BLaER1 treated with 17β-estradiol and CSF1 and Interleukin-3, amounts not matched to agents 10 nM and 100 nM (cell line): ENCODE measurements at regions not wholly inside any gene's neighbourhood (a gene's known extent, or its start where the extent isn't known, plus 50 kb on each side); places are given as distances from the start of the nearest gene placed in this dataset.
"Not testable (repeated sequence)": the region's sequence is repeated elsewhere in the genome, so short reads cannot be mapped to it uniquely, and the experiment has no call there.

ENCODE experiments used
- H3K27ac ChIP-seq, 11 experiments: shearing (Covaris generic); formaldehyde crosslinking; 2 replicates each; pipeline ENCODE4 v1.8.1; 2022
- H3K27me3 ChIP-seq, 11 experiments: shearing (Covaris generic); formaldehyde crosslinking; 2 replicates each; pipeline ENCODE4 v1.8.1; 2022
- H3K36me3 ChIP-seq, 11 experiments: shearing (Covaris generic); formaldehyde crosslinking; 2 replicates each; pipeline ENCODE4 v1.8.1; 2022
- H3K4me1 ChIP-seq, 10 experiments: shearing (Covaris generic); formaldehyde crosslinking; 2 replicates each; pipeline ENCODE4 v1.8.1; 2022
- H3K4me2 ChIP-seq, 11 experiments: shearing (Covaris generic); formaldehyde crosslinking; 2 replicates each; pipeline ENCODE4 v1.8.1; 2022
- H3K4me3 ChIP-seq, 10 experiments: shearing (Covaris generic); formaldehyde crosslinking; 2 replicates each; pipeline ENCODE4 v1.8.1; 2022
- H3K9ac ChIP-seq, 11 experiments: shearing (Covaris generic); formaldehyde crosslinking; 2 replicates each; pipeline ENCODE4 v1.8.1; 2022
- H3K9me3 ChIP-seq, 11 experiments: shearing (Covaris generic); formaldehyde crosslinking; replicated peaks in 1 of 11; 2 replicates each; pipeline ENCODE4 v1.8.1; 2022
- H4K20me1 ChIP-seq, 11 experiments: shearing (Covaris generic); formaldehyde crosslinking; 2 replicates each; pipeline ENCODE4 v1.8.1; 2022
- Cebpa-rat ChIP-seq, 11 experiments: shearing (Covaris generic); IDR thresholded peaks; 2 replicates each; pipeline ENCODE4 v1.8.1; 2022

GRCh38 chr17:14733376-14733775 lies 432.5 kb downstream of the HS3ST3B1 start:
- no peak overlapping the region for H3K9ac ChIP-seq
- no peak overlapping the region for H3K4me3 ChIP-seq
- no peak overlapping the region for H3K4me2 ChIP-seq
- peaks cover 0 to 4% (median 0%) of the 10 kb centered on the region in 10 experiments; a peak in 1 of 20 replicates for H3K4me1 ChIP-seq
- H3K27ac ChIP-seq: no peak overlapping the region
- peaks cover 0 to 7% (median 0%) of the 10 kb centered on the region in 11 experiments; a peak in 1 of 22 replicates for H3K9me3 ChIP-seq
- no peaks in the 10 kb centered on the region for H3K36me3 ChIP-seq
- H3K27me3 ChIP-seq: no peaks in the 10 kb centered on the region
- no peaks in the 10 kb centered on the region for H4K20me1 ChIP-seq
- no peak for TF ChIP-seq Cebpa-rat (IDR thresholded peaks at IDR 0.05)

DNA sequence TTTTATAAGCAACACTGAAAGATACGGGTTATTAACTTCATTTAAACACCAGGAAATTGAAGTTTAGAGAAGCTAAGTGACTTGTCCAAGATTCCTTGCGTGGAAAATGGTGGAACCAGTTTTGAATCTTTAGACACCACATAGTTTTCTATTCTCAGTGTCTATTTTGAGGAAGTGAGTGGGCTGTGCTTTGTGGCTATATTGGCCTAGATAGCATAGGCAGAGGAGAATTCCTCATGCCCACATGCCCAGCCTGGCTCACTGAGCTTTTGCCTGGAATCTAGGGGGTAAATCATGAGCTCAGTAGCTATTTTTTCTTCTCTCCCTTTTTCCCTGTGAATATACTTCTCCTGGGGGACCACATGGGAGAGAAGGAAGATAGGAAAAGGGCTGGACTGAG lies 431.3 kb downstream of the HS3ST3B1 start:
- TF ChIP-seq Cebpa-rat (IDR thresholded peaks at IDR 0.05): no peak
- Histone ChIP-seq H3K27me3 (no peaks in the 10 kb centered on the region), H3K9me3 (peaks cover 0 to 7% (median 0%) of the 10 kb centered on the region in 11 experiments; a peak in 1 of 22 replicates), H3K4me2 (no peak overlapping the region), H3K4me1 (peaks cover 0 to 4% (median 0%) of the 10 kb centered on the region in 10 experiments; a peak in 1 of 20 replicates), H3K9ac (no peak overlapping the region), H3K36me3 (no peaks in the 10 kb centered on the region), H3K27ac (no peak overlapping the region), H4K20me1 (no peaks in the 10 kb centered on the region), H3K4me3 (no peak overlapping the region)

GRCh38 chr17:14731591-14731990 lies 430.7 kb downstream of the HS3ST3B1 start:
- Histone ChIP-seq H3K4me3 (no peak overlapping the region), H3K36me3 (no peaks in the 10 kb centered on the region), H4K20me1 (no peaks in the 10 kb centered on the region), H3K9me3 (peaks cover 0 to 7% (median 0%) of the 10 kb centered on the region in 11 experiments; a peak in 1 of 22 replicates), H3K9ac (no peak overlapping the region), H3K27me3 (no peaks in the 10 kb centered on the region), H3K4me1 (peaks cover 0 to 4% (median 0%) of the 10 kb centered on the region in 10 experiments; a peak in 1 of 20 replicates), H3K4me2 (no peak overlapping the region), H3K27ac (no peak overlapping the region)
- TF ChIP-seq Cebpa-rat (IDR thresholded peaks at IDR 0.05): no peak

GRCh38 chr17:14730821-14731220 lies 429.9 kb downstream of the HS3ST3B1 start:
- TF ChIP-seq Cebpa-rat (IDR thresholded peaks at IDR 0.05): no peak

DNA sequence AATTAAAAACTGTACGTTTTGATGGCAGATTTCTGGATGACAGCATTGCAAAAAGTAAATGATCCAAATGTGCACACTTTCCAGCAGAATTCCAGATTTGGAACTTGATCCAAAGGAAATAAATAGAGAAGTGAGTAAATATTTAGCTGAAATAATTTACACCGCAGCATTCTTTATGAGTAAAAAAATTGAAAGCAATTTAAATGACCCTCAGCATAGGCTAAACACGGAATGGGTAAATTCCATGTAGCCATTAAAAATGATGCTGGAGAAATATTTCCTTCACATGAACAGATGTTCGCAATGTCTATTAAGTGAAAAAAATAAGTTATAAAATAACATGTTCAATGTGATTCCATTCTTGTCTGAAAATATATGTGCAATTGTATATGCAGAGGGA lies 424.8 kb downstream of the HS3ST3B1 start:
- H3K36me3 ChIP-seq: no peaks in the 10 kb centered on the region
- H3K9me3 ChIP-seq: peaks cover 7 to 17% (median 11%) of the 10 kb centered on the region in 11 experiments; a peak in 16 of 22 replicates
- no peaks in the 10 kb centered on the region for H3K4me1 ChIP-seq
- no peak overlapping the region for H3K4me2 ChIP-seq
- no peak for TF ChIP-seq Cebpa-rat (IDR thresholded peaks at IDR 0.05)
- no peaks in the 10 kb centered on the region for H3K27me3 ChIP-seq
- H3K27ac ChIP-seq: no peak overlapping the region
- no peaks in the 10 kb centered on the region for H4K20me1 ChIP-seq
- H3K9ac ChIP-seq: no peak overlapping the region
- no peak overlapping the region for H3K4me3 ChIP-seq

More at GRCh38 chr17:14730821-14731220, 429.9 kb downstream of the HS3ST3B1 start:
- H3K4me2 ChIP-seq: no peak overlapping the region
- H3K4me1 ChIP-seq: peaks cover 0 to 3% (median 0%) of the 10 kb centered on the region in 10 experiments; a peak in 1 of 20 replicates
- H3K9me3 ChIP-seq: peaks cover 0 to 7% (median 0%) of the 10 kb centered on the region in 11 experiments; a peak in 1 of 22 replicates
- no peak overlapping the region for H3K27ac ChIP-seq
- no peaks in the 10 kb centered on the region for H3K36me3 ChIP-seq
- no peak overlapping the region for H3K9ac ChIP-seq
- H3K4me3 ChIP-seq: no peak overlapping the region
- H3K27me3 ChIP-seq: no peaks in the 10 kb centered on the region
- H4K20me1 ChIP-seq: no peaks in the 10 kb centered on the region

- no peaks in the 10 kb centered on the region for H3K36me3 ChIP-seq
- H3K9ac ChIP-seq: no peak overlapping the region
- H3K9me3 ChIP-seq: peaks cover 7 to 17% (median 11%) of the 10 kb centered on the region in 11 experiments; a peak in 15 of 22 replicates
- no peak overlapping the region for H3K4me3 ChIP-seq
- no peak overlapping the region for H3K4me2 ChIP-seq
- no peaks in the 10 kb centered on the region for H4K20me1 ChIP-seq
- H3K4me1 ChIP-seq: no peaks in the 10 kb centered on the region
- TF ChIP-seq Cebpa-rat (IDR thresholded peaks at IDR 0.05): no peak
- no peaks in the 10 kb centered on the region for H3K27me3 ChIP-seq
- no peak overlapping the region for H3K27ac ChIP-seq
These were observed 423.9 kb downstream of the HS3ST3B1 start for GRCh38 chr17:14724770-14725169.

- not testable (repeated sequence) for H3K27me3 ChIP-seq, H3K4me1 ChIP-seq, H3K9ac ChIP-seq, H3K4me2 ChIP-seq, H3K36me3 ChIP-seq, H3K4me3 ChIP-seq, H3K27ac ChIP-seq, H4K20me1 ChIP-seq
- H3K9me3 ChIP-seq: peaks cover 7 to 17% (median 11%) of the 10 kb centered on the region in 11 experiments; a peak in 15 of 22 replicates
These were observed 422.5 kb downstream of the HS3ST3B1 start for GRCh38 chr17:14723349-14723748.

DNA sequence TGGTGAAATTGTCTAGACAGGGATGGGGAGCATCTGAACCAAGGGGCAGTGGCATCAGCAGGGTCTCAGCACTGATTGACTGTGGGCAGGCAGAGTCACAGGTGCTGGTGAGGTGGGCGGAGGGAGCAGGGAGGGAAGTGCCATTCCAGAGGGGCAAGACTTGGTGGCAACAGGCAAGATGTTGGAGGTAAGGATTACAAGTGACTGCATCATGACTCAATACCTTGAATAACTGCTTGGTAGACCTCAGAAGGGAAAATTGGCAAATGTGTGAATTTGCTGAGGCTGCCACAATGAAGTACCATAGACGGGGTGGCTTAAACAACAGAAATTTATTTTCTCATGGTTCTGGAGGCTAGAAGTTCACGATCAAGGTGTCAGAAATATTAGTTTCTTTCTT lies 419.1 kb downstream of the HS3ST3B1 start:
- Histone ChIP-seq H3K9me3 (peaks cover 7 to 17% (median 11%) of the 10 kb centered on the region in 11 experiments; a peak in 15 of 22 replicates), H3K27me3 (no peaks in the 10 kb centered on the region)
- TF ChIP-seq Cebpa-rat (IDR thresholded peaks at IDR 0.05): no peak

DNA sequence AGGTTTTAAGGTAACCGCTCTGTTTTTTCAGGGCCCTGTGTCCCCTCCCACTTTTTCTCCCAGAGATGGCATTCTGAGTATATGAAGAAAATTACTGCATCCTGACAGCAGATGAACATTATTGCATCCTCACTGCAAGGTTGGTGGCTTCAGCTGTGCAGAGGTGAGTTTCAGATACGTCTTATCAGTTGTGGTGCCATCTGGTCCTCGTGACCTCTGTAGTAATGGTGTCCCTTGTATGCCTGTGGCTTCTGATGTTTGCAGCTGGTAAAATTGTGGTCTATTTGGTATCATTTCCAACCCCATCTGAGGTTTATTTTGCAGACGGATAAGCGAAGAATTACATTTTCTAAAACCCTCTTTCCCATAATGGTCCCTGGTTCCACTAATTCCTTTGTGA lies 417.0 kb downstream of the HS3ST3B1 start:
- H3K9me3 ChIP-seq: peaks cover 0 to 9% (median 3%) of the 10 kb centered on the region in 11 experiments; a peak in 7 of 22 replicates
- no peak overlapping the region for H3K4me3 ChIP-seq
- no peaks in the 10 kb centered on the region for H4K20me1 ChIP-seq
- H3K27ac ChIP-seq: no peak overlapping the region
- TF ChIP-seq Cebpa-rat (IDR thresholded peaks at IDR 0.05): no peak
- H3K9ac ChIP-seq: no peak overlapping the region
- no peaks in the 10 kb centered on the region for H3K4me1 ChIP-seq
- no peaks in the 10 kb centered on the region for H3K27me3 ChIP-seq
- no peaks in the 10 kb centered on the region for H3K36me3 ChIP-seq
- H3K4me2 ChIP-seq: no peak overlapping the region

More for the DNA sequence above, 419.1 kb downstream of the HS3ST3B1 start:
- no peaks in the 10 kb centered on the region for H4K20me1 ChIP-seq
- no peak overlapping the region for H3K4me2 ChIP-seq
- H3K27ac ChIP-seq: no peak overlapping the region
- no peaks in the 10 kb centered on the region for H3K36me3 ChIP-seq
- no peak overlapping the region for H3K4me3 ChIP-seq
- H3K4me1 ChIP-seq: no peaks in the 10 kb centered on the region
- no peak overlapping the region for H3K9ac ChIP-seq

- Histone ChIP-seq H3K27ac (no peak overlapping the region), H4K20me1 (no peaks in the 10 kb centered on the region), H3K4me2 (no peak overlapping the region), H3K9ac (no peak overlapping the region), H3K4me3 (no peak overlapping the region), H3K9me3 (no peaks in the 10 kb centered on the region), H3K4me1 (no peaks in the 10 kb centered on the region; a peak in 1 of 20 replicates), H3K36me3 (no peaks in the 10 kb centered on the region), H3K27me3 (no peaks in the 10 kb centered on the region)
- no peak for TF ChIP-seq Cebpa-rat (IDR thresholded peaks at IDR 0.05)
These were observed 414.7 kb downstream of the HS3ST3B1 start for GRCh38 chr17:14715561-14715960.
